GM12873 (cell line): ENCODE measurements at regions not wholly inside any gene's neighbourhood (a gene's known extent, or its start where the extent isn't known, plus 50 kb on each side); places are given as distances from the start of the nearest gene placed in this dataset.

Source experiments
- CTCF ChIP-seq: IDR thresholded peaks from 2 replicates; pipeline ENCODE4 v1.5.1; 2012; ENCODE audit warnings: low read depth, mild to moderate bottlenecking, moderate library complexity, low read length, control low read depth; ENCODE audit not compliant: insufficient read depth; ENCODE audit errors: missing control alignments

- TF ChIP-seq CTCF: no peak
Observed at GRCh38 chr3:178099274-178099673, 437.0 kb upstream of the KCNMB2 start.

DNA sequence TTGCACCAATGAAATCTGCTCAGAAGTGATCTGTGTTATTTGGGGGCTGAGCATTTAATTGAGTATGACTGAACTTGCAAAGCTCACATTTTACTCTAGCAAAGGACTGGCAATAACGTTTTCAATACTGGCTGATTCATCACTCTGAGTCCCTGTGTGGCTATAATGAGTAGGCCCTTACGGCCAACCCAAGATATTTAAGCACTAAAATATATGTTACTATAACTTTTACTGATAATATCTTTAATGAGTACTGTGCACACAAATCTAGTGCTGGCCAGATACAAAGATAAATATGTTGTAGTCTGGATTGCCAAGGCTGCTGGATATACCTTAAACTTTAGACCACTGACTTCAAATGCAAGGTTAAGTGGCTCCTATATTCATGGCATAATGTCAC is 436.4 kb upstream of the KCNMB2 start:
- TF ChIP-seq CTCF: no peak

DNA sequence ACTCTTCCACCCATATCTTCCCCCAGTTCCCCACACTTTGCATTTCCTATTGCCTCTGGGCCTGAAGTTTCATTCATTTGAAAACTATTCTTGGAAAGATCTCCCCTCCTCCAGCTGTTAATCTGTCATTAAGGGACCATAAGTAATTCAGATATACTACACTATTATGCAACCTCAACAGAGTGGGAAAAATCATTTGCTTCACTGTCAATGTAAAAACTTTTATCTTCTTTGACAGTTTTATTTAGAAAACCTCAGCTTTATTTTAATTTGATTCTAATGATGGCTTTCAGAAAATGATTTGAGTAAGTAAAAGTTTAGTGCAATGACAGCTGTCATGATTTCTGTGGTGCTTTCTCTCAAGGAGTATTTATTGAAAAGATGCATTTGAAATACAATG is 435.3 kb upstream of the KCNMB2 start:
- TF ChIP-seq CTCF: no peak

- no peak for TF ChIP-seq CTCF
Observed at GRCh38 chr3:178103140-178103539, 433.1 kb upstream of the KCNMB2 start.

- no peak for TF ChIP-seq CTCF
Observed at GRCh38 chr3:178107804-178108203, 428.4 kb upstream of the KCNMB2 start.

DNA sequence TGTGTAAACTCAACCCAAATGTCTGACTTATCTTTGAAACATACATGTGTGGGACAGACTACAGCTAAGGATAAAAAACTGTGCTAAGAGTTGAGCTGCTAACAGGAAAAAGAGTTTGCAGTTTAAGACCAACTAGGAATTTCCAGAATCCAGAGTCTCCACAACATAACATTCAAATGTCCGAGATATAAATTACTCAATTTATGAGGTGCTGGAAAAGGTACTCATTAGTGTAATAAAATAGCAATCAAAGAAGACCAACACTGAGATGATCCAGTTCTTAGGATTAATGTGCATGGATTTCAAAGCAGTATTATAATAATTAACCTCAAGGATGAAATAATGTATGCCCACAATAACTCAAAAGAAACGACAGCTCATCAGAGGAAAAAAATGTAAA is 426.5 kb upstream of the KCNMB2 start:
- TF ChIP-seq CTCF: no peak

GRCh38 chr3:178112134-178112533 is 424.1 kb upstream of the KCNMB2 start:
- no peak for TF ChIP-seq CTCF
